MM.1S (cell line): ENCODE measurements at regions not wholly inside any gene's neighbourhood (a gene's known extent, or its start where the extent isn't known, plus 50 kb on each side); places are given as distances from the start of the nearest gene placed in this dataset.

Experiments
- CTCF ChIP-seq: fragments of 300-600 bp; sonication (generic); IDR thresholded peaks from 2 replicates; pipeline ENCODE4 v1.5.1; 2016; ENCODE audit warnings: antibody characterized with exemption, low read length, mixed read lengths
- EZH2 ChIP-seq: fragments of 300-600 bp; sonication (generic); optimal IDR thresholded peaks from 2 replicates; pipeline ENCODE3; 2017; ENCODE audit warnings: low read depth, mild to moderate bottlenecking, antibody characterized with exemption, low read length, mixed read lengths
- EZH2phosphoT487 ChIP-seq: fragments of 300-600 bp; sonication (generic); IDR thresholded peaks from 2 replicates; pipeline ENCODE4 v1.6.1; 2018; ENCODE audit warnings: antibody characterized with exemption, low read length

- TF ChIP-seq CTCF (no peak), EZH2 (no peak), EZH2phosphoT487 (no peak)
These were observed 108.5 kb downstream of the GLI2 start for GRCh38 chr2:120844070-120844738.
